ENCODE measurements at regions not wholly inside any gene's neighbourhood (a gene's known extent, or its start where the extent isn't known, plus 50 kb on each side); places are given as distances from the start of the nearest gene placed in this dataset.

- Histone ChIP-seq H3K4me3 (no peak overlapping the region), H3K4me1 (replicated peaks in 1 of 2; ENCODE audit: control insufficient read depth in 2 of 2, insufficient read depth in 2 of 2, low read length in 2 of 2) (peaks cover 0 to 4% of the 10 kb centered on the region in 2 experiments; a peak in 2 of 5 replicates), H3K9me1 (ENCODE audit: control insufficient read depth, insufficient read depth, low read length) (no peaks in the 10 kb centered on the region), H3K36me3 (ENCODE audit: control insufficient read depth, insufficient read depth, low read length) (no peaks in the 10 kb centered on the region), H4K20me1 (replicated peaks; ENCODE audit: control insufficient read depth, insufficient read depth, low read length) (peaks cover 4% of the 10 kb centered on the region), H3K79me2 (ENCODE audit: control insufficient read depth, insufficient read depth, low read length) (no peaks in the 10 kb centered on the region), H3K9me3 (replicated peaks; ENCODE audit: control insufficient read depth, insufficient read depth, low read depth, low read length) (no peaks in the 10 kb centered on the region; the same call in 1 of the 2 replicates), H3K27ac (ENCODE audit: extremely low read depth, low read depth, low read length) (no peak overlapping the region), H3K9ac (ENCODE audit: insufficient read depth in 1 of 2, low read depth in 2 of 2, low read length in 2 of 2) (no peak overlapping the region), H3K4me2 (ENCODE audit: insufficient read depth, low read length) (no peak overlapping the region), H3K27me3 (ENCODE audit: control insufficient read depth in 2 of 2, insufficient read depth in 2 of 2, low read length in 2 of 2) (peaks cover 24 to 81% of the 10 kb centered on the region in 2 experiments; a peak in 4 of 5 replicates), H2AFZ (ENCODE audit: low read depth, low read length) (no peak overlapping the region)
- DNase-seq (ENCODE audit: extremely low read depth in 1 of 4, low spot score in 3 of 4) (no peak), FAIRE-seq (no peak), ATAC-seq (no peak)
- POLR2A ChIA-PET: interaction anchor here (1.2 kb wide), 1 partner anchor 80 kb away, joined by 7 read pairs; no protein-coding TSS in a partner anchor
- no TSS peak for BruUV-seq (replicated peaks)
- in situ Hi-C loops (cut with MboI): no loop called here
- CTCF ChIA-PET (ENCODE audit: low intra/inter-chr PET ratio): no interaction called here
- no peak for TF ChIP-seq OTX1 (CRISPR knock-in tag; IDR thresholded peaks at IDR 0.05)
- TF ChIP-seq ZNF75A (CRISPR knock-in tag; IDR thresholded peaks at IDR 0.05): no peak
- TF ChIP-seq TCF7L2 (IDR thresholded peaks at IDR 0.05; ENCODE audit: low read depth, low read length): no peak
- TF ChIP-seq CBFA2T2 (conservative IDR thresholded peaks at IDR 0.05): no peak
- no peak for TF ChIP-seq ZNF76 (CRISPR knock-in tag; IDR thresholded peaks at IDR 0.05; ENCODE audit: borderline replicate concordance)
- TF ChIP-seq SRSF7 (optimal IDR thresholded peaks at IDR 0.05; ENCODE audit: low read depth, low read length): no peak
- 0% methylated on average over 10 of the region's 11 CpGs for WGBS (ENCODE audit: insufficient coverage, low coverage, missing lambda C conversion rate)
- intact Hi-C loops (cut with micrococcal nuclease): no loop called here
These were observed 317.9 kb downstream of the CTTN start for GRCh38 chr11:70716216-70716615.

Measured in K562 (cell line).